Endodermal cell (in vitro differentiated cells): ENCODE measurements at regions not wholly inside any gene's neighbourhood (a gene's known extent, or its start where the extent isn't known, plus 50 kb on each side); places are given as distances from the start of the nearest gene placed in this dataset.

Source experiments
- DNase-seq: peaks from one replicate; pipeline ENCODE4 v3.0.0-alpha.2; 2017
- H3K27ac ChIP-seq: 2 replicates; pipeline ENCODE4 v1.5.1; 2013; ENCODE audit warnings: mild to moderate bottlenecking, low read depth, low read length, moderate library complexity
- H3K27me3 ChIP-seq: 2 replicates; pipeline ENCODE4 v1.6.1; 2013; ENCODE audit warnings: mild to moderate bottlenecking, low read length, moderate library complexity; ENCODE audit not compliant: insufficient read depth, control insufficient read depth, poor library complexity, severe bottlenecking
- H3K36me3 ChIP-seq: 2 replicates; pipeline ENCODE4 v1.7.0; 2013; ENCODE audit warnings: mild to moderate bottlenecking, low read length, moderate library complexity; ENCODE audit not compliant: control insufficient read depth, insufficient read depth
- H3K4me1 ChIP-seq: one replicate; pipeline ENCODE4 v1.7.0; 2013; ENCODE audit warnings: low read length; ENCODE audit not compliant: control insufficient read depth, insufficient read depth
- H3K4me3 ChIP-seq: 2 replicates; pipeline ENCODE4 v1.5.1; 2013; ENCODE audit warnings: mild to moderate bottlenecking, low read length, moderate library complexity
- H3K9ac ChIP-seq: 2 replicates; pipeline ENCODE4 v1.6.1; 2013; ENCODE audit warnings: mild to moderate bottlenecking, low read length, moderate library complexity; ENCODE audit not compliant: poor library complexity, severe bottlenecking; ENCODE audit errors: extremely low read depth
- H3K9me3 ChIP-seq: 2 replicates; pipeline ENCODE4 v1.6.1; 2013; ENCODE audit warnings: mild to moderate bottlenecking, low read length, moderate library complexity; ENCODE audit not compliant: control insufficient read depth
- H3K27ac Mint-ChIP-seq: 2 replicates; pipeline ENCODE4 v1.8.0; 2020; ENCODE audit warnings: mixed read lengths
- H3K27me3 Mint-ChIP-seq: 2 replicates; pipeline ENCODE4 v1.8.0; 2021; ENCODE audit warnings: mild to moderate bottlenecking, mixed read lengths; ENCODE audit not compliant: insufficient read depth
- H3K36me3 Mint-ChIP-seq: 2 replicates; pipeline ENCODE4 v1.8.0; 2020; ENCODE audit warnings: low read depth, mixed read lengths
- H3K4me1 Mint-ChIP-seq: 2 replicates; pipeline ENCODE4 v1.8.0; 2020; ENCODE audit warnings: mixed read lengths
- H3K4me3 Mint-ChIP-seq: 2 replicates; pipeline ENCODE4 v1.8.0; 2020; ENCODE audit warnings: mild to moderate bottlenecking, moderate library complexity, mixed read lengths
- H3K9me3 Mint-ChIP-seq: 2 replicates; pipeline ENCODE4 v1.8.0; 2020; ENCODE audit warnings: mild to moderate bottlenecking, mixed read lengths
- CTCF ChIP-seq: fragments of 200-600 bp; sonication (generic); conservative IDR thresholded peaks from 2 replicates; pipeline ENCODE4 v1.5.0; 2021; ENCODE audit warnings: antibody characterized with exemption, mild to moderate bottlenecking
- WGBS, 2 experiments: methylation state at CpG; one replicate each; pipeline versions ENCODE4 v1.1.5 to v1.1.7; 2013; ENCODE audit warnings: missing lambda C conversion rate in 2 of 2, mixed read lengths in 1 of 2; ENCODE audit not compliant: insufficient coverage in 1 of 2, insufficient read length in 1 of 2; 5-methylcytosine and 5-hydroxymethylcytosine counted together

GRCh38 chr12:74910831-74911230 lies 298.8 kb downstream of the KCNC2 start:
- Histone ChIP-seq H3K9ac (no peak overlapping the region), H3K4me1 (no peaks in the 10 kb centered on the region), H3K27ac (no peak overlapping the region), H3K36me3 (no peaks in the 10 kb centered on the region), H3K9me3 (no peaks in the 10 kb centered on the region), H3K27me3 (no peaks in the 10 kb centered on the region), H3K4me3 (no peak overlapping the region)
- WGBS, 2 experiments = 94 to 100% methylated on average over 1 to 2 of the region's 3 CpGs
- DNase-seq = no peak
- Mint-ChIP-seq H3K4me1 (no peaks in the 10 kb centered on the region), H3K9me3 (no peaks in the 10 kb centered on the region), H3K27me3 (no peaks in the 10 kb centered on the region), H3K36me3 (no peaks in the 10 kb centered on the region), H3K4me3 (no peak overlapping the region), H3K27ac (no peak overlapping the region)
- no peak for TF ChIP-seq CTCF

- Histone ChIP-seq H3K27me3 (no peaks in the 10 kb centered on the region), H3K4me1 (no peaks in the 10 kb centered on the region), H3K9me3 (no peaks in the 10 kb centered on the region), H3K4me3 (no peak overlapping the region), H3K36me3 (no peaks in the 10 kb centered on the region), H3K9ac (no peak overlapping the region), H3K27ac (no peak overlapping the region)
- Mint-ChIP-seq H3K9me3 (no peaks in the 10 kb centered on the region), H3K4me1 (no peaks in the 10 kb centered on the region), H3K36me3 (no peaks in the 10 kb centered on the region), H3K4me3 (no peak overlapping the region), H3K27ac (no peak overlapping the region), H3K27me3 (no peaks in the 10 kb centered on the region)
- no peak for DNase-seq
- WGBS, 2 experiments = 80 to 87% methylated on average over 1 to 3 of the region's 3 CpGs
- no peak for TF ChIP-seq CTCF
These were observed 295.3 kb downstream of the KCNC2 start for GRCh38 chr12:74914378-74914777.

GRCh38 chr12:74915718-74916117 lies 293.9 kb downstream of the KCNC2 start:
- Histone ChIP-seq H3K9ac (no peak overlapping the region), H3K4me3 (no peak overlapping the region), H3K27ac (no peak overlapping the region), H3K36me3 (no peaks in the 10 kb centered on the region), H3K9me3 (no peaks in the 10 kb centered on the region), H3K27me3 (no peaks in the 10 kb centered on the region), H3K4me1 (no peaks in the 10 kb centered on the region)
- no peak for TF ChIP-seq CTCF
- DNase-seq = no peak
- no peak overlapping the region for H3K4me3 Mint-ChIP-seq
- no peak overlapping the region for H3K27ac Mint-ChIP-seq
- H3K4me1 Mint-ChIP-seq = no peaks in the 10 kb centered on the region
- H3K27me3 Mint-ChIP-seq = no peaks in the 10 kb centered on the region
- no peaks in the 10 kb centered on the region for H3K9me3 Mint-ChIP-seq
- H3K36me3 Mint-ChIP-seq = no peaks in the 10 kb centered on the region
